ENCODE measurements at regions not wholly inside any gene's neighbourhood (a gene's known extent, or its start where the extent isn't known, plus 50 kb on each side); places are given as distances from the start of the nearest gene placed in this dataset.

- TF ChIP-seq CTCF (conservative IDR thresholded peaks at IDR 0.05 in 1 of 2, IDR thresholded peaks at IDR 0.05 in 1 of 2; ENCODE audit: low read depth in 1 of 2, low read length in 2 of 2), result no peak
- TF ChIP-seq EZH2 (IDR thresholded peaks at IDR 0.05; ENCODE audit: low read length, missing control alignments), result no peak
Observed at GRCh38 chr12:61365001-61365400, 895.2 kb upstream of the USP15 start.

All from fibroblast of lung (primary cell).